GM10248 (cell line): ENCODE measurements at regions not wholly inside any gene's neighbourhood (a gene's known extent, or its start where the extent isn't known, plus 50 kb on each side); places are given as distances from the start of the nearest gene placed in this dataset.

Source experiments
- CTCF ChIA-PET: fragments of 300-600 bp; sonication (Branson Sonifier 250); formaldehyde crosslinking; extraction: SDS; loops from one replicate; lab custom pipeline; 2021; ENCODE audit warnings: antibody characterized with exemption; lab: Yijun Ruan, JAX
- POLR2A ChIA-PET: fragments of 350-650 bp; sonication (Branson Sonifier 250); formaldehyde crosslinking; extraction: SDS; loops from one replicate; lab custom pipeline; 2020; ENCODE audit warnings: antibody characterized with exemption; lab: Yijun Ruan, JAX
- DNase-seq: peaks from one replicate; pipeline ENCODE4 v3.0.0; 2012; ENCODE audit errors: extremely low spot score
- CTCF ChIP-seq: IDR thresholded peaks from 2 replicates; pipeline ENCODE4 v1.5.1; 2012; ENCODE audit warnings: mild to moderate bottlenecking, low read depth; ENCODE audit errors: extremely low read depth, missing control alignments, control extremely low read depth

- TF ChIP-seq CTCF, result no peak
- ChIA-PET CTCF (interaction anchor here (0.8 to 2.7 kb wide), 3 partner anchors 8 to 20 kb away, joined by 3 to 12 read pairs (median 3); no protein-coding TSS in a partner anchor), POLR2A (no interaction called here)
- no peak for DNase-seq
Observed at GRCh38 chr12:107547389-107547788, 138.2 kb upstream of the PWP1 start.

DNA sequence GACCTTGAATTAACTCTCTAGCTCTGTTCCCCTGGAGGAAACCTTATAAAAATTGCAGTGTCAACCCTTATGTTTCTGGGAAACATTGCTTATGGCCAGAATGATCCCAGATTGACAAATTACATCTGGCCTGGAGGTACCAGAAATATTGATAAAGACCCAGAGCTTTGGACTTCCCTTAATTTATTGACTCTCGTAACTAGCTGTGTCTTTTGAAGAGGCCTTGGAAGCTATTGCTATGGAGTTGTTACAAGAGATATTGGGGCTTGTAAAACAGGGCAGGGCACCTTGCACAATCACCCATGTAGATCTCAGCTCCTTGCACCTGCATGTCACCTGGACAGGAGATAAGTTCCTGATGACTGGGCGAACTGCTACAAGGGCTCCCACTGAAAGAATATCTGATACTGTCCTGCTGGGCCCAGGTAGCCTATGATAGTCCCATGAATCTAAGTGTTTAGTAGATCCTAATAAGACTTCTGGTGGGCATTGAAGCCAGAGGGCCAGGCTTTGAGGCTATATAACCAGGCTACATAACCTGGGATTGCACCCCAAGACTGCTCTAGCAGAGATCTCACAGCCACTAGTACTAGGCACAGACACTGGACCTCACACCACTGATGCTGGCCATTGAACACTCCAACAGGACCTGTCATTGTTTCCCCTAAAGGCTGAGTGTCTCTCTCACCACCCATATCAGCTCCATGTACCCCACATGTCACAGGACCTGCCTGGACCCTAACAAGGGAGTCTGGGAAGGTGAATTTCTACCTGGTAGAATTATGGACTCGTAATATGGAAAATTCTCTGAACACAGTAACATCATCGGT is 135.7 kb upstream of the PWP1 start:
- no peak for DNase-seq
- POLR2A ChIA-PET, result no interaction called here
- CTCF ChIA-PET, result interaction anchor here (1.2 to 2.7 kb wide), 2 partner anchors 8 to 11 kb away, joined by 3 to 12 read pairs; no protein-coding TSS in a partner anchor

GRCh38 chr12:107551434-107551833 is 134.2 kb upstream of the PWP1 start:
- DNase-seq, result no peak
- no peak for TF ChIP-seq CTCF
- ChIA-PET CTCF (no interaction called here), POLR2A (no interaction called here)

More for the DNA sequence above, 135.7 kb upstream of the PWP1 start:
- TF ChIP-seq CTCF, result no peak

GRCh38 chr12:107552263-107552662 is 133.3 kb upstream of the PWP1 start:
- TF ChIP-seq CTCF, result no peak
- no peak for DNase-seq
- ChIA-PET CTCF (no interaction called here), POLR2A (no interaction called here)

- ChIA-PET CTCF (interaction anchor here (1.2 kb wide), 1 partner anchor 13 kb away, joined by 3 read pairs; no protein-coding TSS in a partner anchor), POLR2A (no interaction called here)
- no peak for TF ChIP-seq CTCF
- DNase-seq, result no peak
Observed at GRCh38 chr12:107553211-107553765, 132.3 kb upstream of the PWP1 start.

GRCh38 chr12:107554941-107555340 is 130.7 kb upstream of the PWP1 start:
- ChIA-PET POLR2A (no interaction called here), CTCF (interaction anchor here (0.9 to 1.5 kb wide), 5 partner anchors 11 to 423 kb away, joined by 3 to 4 read pairs (median 3); no protein-coding TSS in a partner anchor)
- no peak for TF ChIP-seq CTCF
- DNase-seq, result no peak
